ENCODE measurements at regions not wholly inside any gene's neighbourhood (a gene's known extent, or its start where the extent isn't known, plus 50 kb on each side); places are given as distances from the start of the nearest gene placed in this dataset.

- no peaks in the 10 kb centered on the region for H3K9me3 ChIP-seq
- POLR2A ChIA-PET, result no interaction called here
- H3K27ac ChIP-seq, result no peak overlapping the region
- H3K4me2 ChIP-seq, result no peak overlapping the region
- no peak for DNase-seq (ENCODE audit: low read depth in 1 of 2, low spot score in 1 of 2)
- 4% methylated on average over 2 of the region's 2 CpGs for WGBS (ENCODE audit: missing lambda C conversion rate)
- CTCF ChIA-PET, result no interaction called here
- no peak overlapping the region for H3K4me3 ChIP-seq
- ATAC-seq, result no peak
- no peak for FAIRE-seq
- H3K4me1 ChIP-seq, result no peaks in the 10 kb centered on the region
- TF ChIP-seq ZNF302 (CRISPR knock-in tag; IDR thresholded peaks at IDR 0.05) (no peak), ZSCAN20 (CRISPR knock-in tag; IDR thresholded peaks at IDR 0.05) (no peak), CHD4 (IDR thresholded peaks at IDR 0.05; ENCODE audit: borderline replicate concordance) (no peak), EHF (CRISPR knock-in tag; IDR thresholded peaks at IDR 0.05) (no peak), TP53 (CRISPR knock-in tag; IDR thresholded peaks at IDR 0.05) (no peak), EP300 (IDR thresholded peaks at IDR 0.05) (no peak), KDM1A (IDR thresholded peaks at IDR 0.05; ENCODE audit: low read depth) (no peak), MAFK (IDR thresholded peaks at IDR 0.05; ENCODE audit: partially characterized antibody) (no peak), CBX2 (IDR thresholded peaks at IDR 0.05; ENCODE audit: borderline replicate concordance, low read depth) (no peak), HOXA7 (CRISPR knock-in tag; IDR thresholded peaks at IDR 0.05) (no peak), HMGXB4 (CRISPR knock-in tag; IDR thresholded peaks at IDR 0.05; ENCODE audit: borderline replicate concordance) (no peak), JUN (IDR thresholded peaks at IDR 0.05) (no peak), POLR2AphosphoS2 (conservative IDR thresholded peaks at IDR 0.05; ENCODE audit: low read length) (no peak), RARB (CRISPR knock-in tag; IDR thresholded peaks at IDR 0.05) (no peak), HEYL (CRISPR knock-in tag; IDR thresholded peaks at IDR 0.05) (no peak)
- TF ChIP-seq, protein P1, sequence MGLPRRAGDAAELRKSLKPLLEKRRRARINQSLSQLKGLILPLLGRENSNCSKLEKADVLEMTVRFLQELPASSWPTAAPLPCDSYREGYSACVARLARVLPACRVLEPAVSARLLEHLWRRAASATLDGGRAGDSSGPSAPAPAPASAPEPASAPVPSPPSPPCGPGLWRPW (IDR thresholded peaks at IDR 0.05), result no peak
These were observed 384.1 kb upstream of the CNTNAP2 start for GRCh38 chr7:145732521-145732920.

GRCh38 chr7:145729691-145730090, 386.9 kb upstream of the CNTNAP2 start:
- H3K4me3 ChIP-seq, result no peak overlapping the region
- DNase-seq (ENCODE audit: low read depth in 1 of 2, low spot score in 1 of 2) (no peak), ATAC-seq (no peak), FAIRE-seq (no peak)
- TF ChIP-seq ATOH8 (CRISPR knock-in tag; IDR thresholded peaks at IDR 0.05; ENCODE audit: low read depth), result no peak
- no peak for TF ChIP-seq FOSL2 (IDR thresholded peaks at IDR 0.05)
- TF ChIP-seq FOSL2 (CRISPR knock-in tag; IDR thresholded peaks at IDR 0.05), result no peak
- no peak for TF ChIP-seq CTCF (IDR thresholded peaks at IDR 0.05)
- TF ChIP-seq TFCP2L1 (CRISPR knock-in tag; IDR thresholded peaks at IDR 0.05), result no peak
- no peak for TF ChIP-seq MYC (IDR thresholded peaks at IDR 0.05; ENCODE audit: borderline replicate concordance, low read length)
- TF ChIP-seq NPAS2 (CRISPR knock-in tag; IDR thresholded peaks at IDR 0.05; ENCODE audit: borderline replicate concordance), result no peak
- no peak for TF ChIP-seq ZNF302 (CRISPR knock-in tag; IDR thresholded peaks at IDR 0.05)
- TF ChIP-seq, protein P2, sequence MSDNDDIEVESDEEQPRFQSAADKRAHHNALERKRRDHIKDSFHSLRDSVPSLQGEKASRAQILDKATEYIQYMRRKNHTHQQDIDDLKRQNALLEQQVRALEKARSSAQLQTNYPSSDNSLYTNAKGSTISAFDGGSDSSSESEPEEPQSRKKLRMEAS (IDR thresholded peaks at IDR 0.05), result no peak
- no peak overlapping the region for H3K4me2 ChIP-seq
- WGBS (ENCODE audit: missing lambda C conversion rate), result 3% methylated on average over 4 of the region's 4 CpGs
- no peaks in the 10 kb centered on the region for H3K4me1 ChIP-seq
- ChIA-PET POLR2A (no interaction called here), CTCF (interaction anchor here (0.7 kb wide), 1 partner anchor 26 kb away, joined by 3 read pairs; no protein-coding TSS in a partner anchor)
- no peak overlapping the region for H3K27ac ChIP-seq
- no peaks in the 10 kb centered on the region; the same call in 2 of the 3 replicates for H3K9me3 ChIP-seq

Measured in A549 (cell line).